PC-3 (cell line): ENCODE measurements at regions not wholly inside any gene's neighbourhood (a gene's known extent, or its start where the extent isn't known, plus 50 kb on each side); places are given as distances from the start of the nearest gene placed in this dataset.

Experiments
- ATAC-seq: fragments of 200-7000 bp; cut with Tn5 transposase; 2 replicates; pipeline ENCODE4 v1.9.1; 2020; ENCODE audit warnings: mild to moderate bottlenecking, moderate library complexity
- BruUV-seq: library from RNA; stranded (reverse); fragments of 400-500 nt; replicated peaks from 2 replicates; lab custom pipeline; 2021; lab: Mats Ljungman, UMichigan
- CTCF ChIA-PET: fragments of 300-600 bp; sonication (Branson Sonifier 250); formaldehyde crosslinking; loops from one replicate; lab custom pipeline; 2022; ENCODE audit warnings: antibody characterized with exemption; lab: Charles Lee
- POLR2A ChIA-PET: fragments of 300-600 bp; sonication (Branson Sonifier 250); formaldehyde crosslinking; loops from one replicate; lab custom pipeline; 2022; ENCODE audit warnings: antibody characterized with exemption; ENCODE audit not compliant: unreplicated experiment; lab: Charles Lee
- DNase-seq: peaks from one replicate; pipeline ENCODE4 v3.0.0-alpha.2; 2015
- H2AFZ ChIP-seq: fragments of 300-600 bp; sonication (generic); 2 replicates; pipeline ENCODE4 v1.6.0; 2016; ENCODE audit warnings: antibody characterized with exemption, low read length
- H3F3A ChIP-seq: fragments of 300-600 bp; sonication (generic); one replicate; pipeline ENCODE4 v1.6.0; 2017; ENCODE audit warnings: antibody characterized with exemption, low read length, control low read depth, mild to moderate bottlenecking; ENCODE audit not compliant: unreplicated experiment
- H3K27ac ChIP-seq: fragments of 300-600 bp; sonication (generic); 2 replicates; pipeline ENCODE4 v1.5.1; 2016; ENCODE audit warnings: mild to moderate bottlenecking, low read length
- H3K27me3 ChIP-seq: fragments of 300-600 bp; sonication (generic); 2 replicates; pipeline ENCODE4 v1.6.1; 2016; ENCODE audit warnings: low read length, mixed read lengths
- H3K36me3 ChIP-seq: fragments of 300-600 bp; sonication (generic); 2 replicates; pipeline ENCODE4 v1.6.1; 2016; ENCODE audit warnings: low read depth, mixed run types, low read length, mixed read lengths
- H3K4me1 ChIP-seq: fragments of 300-600 bp; sonication (generic); 2 replicates; pipeline ENCODE4 v1.5.1; 2016; ENCODE audit warnings: low read length; ENCODE audit not compliant: insufficient read depth
- H3K4me2 ChIP-seq: fragments of 300-600 bp; sonication (generic); 2 replicates; pipeline ENCODE4 v1.6.0; 2016; ENCODE audit warnings: low read length
- H3K4me3 ChIP-seq: fragments of 300-600 bp; sonication (generic); 2 replicates; pipeline ENCODE4 v1.5.1; 2016; ENCODE audit warnings: mild to moderate bottlenecking, low read length, mixed read lengths
- H3K79me2 ChIP-seq: fragments of 300-600 bp; sonication (generic); 2 replicates; pipeline ENCODE4 v1.6.1; 2017; ENCODE audit warnings: low read length, mixed read lengths
- H3K9ac ChIP-seq: fragments of 300-600 bp; sonication (generic); 2 replicates; pipeline ENCODE4 v1.6.0; 2016; ENCODE audit warnings: mild to moderate bottlenecking, low read length
- H3K9me2 ChIP-seq: fragments of 300-600 bp; sonication (generic); replicated peaks from 2 replicates; pipeline ENCODE4 v1.6.1; 2016; ENCODE audit warnings: mixed run types, low read length, mixed read lengths
- H3K9me3 ChIP-seq: fragments of 300-600 bp; sonication (generic); 2 replicates; pipeline ENCODE4 v1.6.1; 2016; ENCODE audit warnings: low read length, mixed read lengths
- H4K20me1 ChIP-seq: fragments of 300-600 bp; sonication (generic); 2 replicates; pipeline ENCODE4 v1.6.1; 2016; ENCODE audit warnings: low read length, mixed read lengths
- CTCF ChIP-seq: fragments of 300-600 bp; sonication (generic); conservative IDR thresholded peaks from 2 replicates; pipeline ENCODE4 v1.5.1; 2017; ENCODE audit warnings: antibody characterized with exemption, low read depth, mild to moderate bottlenecking, low read length
- EZH2 ChIP-seq: fragments of 300-600 bp; sonication (generic); IDR thresholded peaks from one replicate; pipeline ENCODE4 v1.6.1; 2017; ENCODE audit warnings: antibody characterized with exemption, mild to moderate bottlenecking, low read length; ENCODE audit not compliant: unreplicated experiment
- EZH2phosphoT487 ChIP-seq: fragments of 300-600 bp; sonication (generic); IDR thresholded peaks from 2 replicates; pipeline ENCODE4 v1.6.1; 2018; ENCODE audit warnings: mild to moderate bottlenecking, antibody characterized with exemption, low read length, borderline replicate concordance
- intact Hi-C: fragments of 100-400 bp; cut with micrococcal nuclease; formaldehyde crosslinking; loops from 2 replicates; pipeline ENCODE4 v1.9.0; 2023

GRCh38 chr3:45313743-45314403 lies 74.5 kb upstream of the LARS2 start:
- intact Hi-C loops: no loop called here
- Histone ChIP-seq H3K4me3 (no peak overlapping the region), H2AFZ (no peak overlapping the region), H3K79me2 (no peaks in the 10 kb centered on the region), H3K9me3 (no peaks in the 10 kb centered on the region), H3F3A (no peaks in the 10 kb centered on the region), H3K27ac (no peak overlapping the region), H3K4me1 (no peaks in the 10 kb centered on the region), H3K36me3 (no peaks in the 10 kb centered on the region), H4K20me1 (no peaks in the 10 kb centered on the region), H3K9ac (no peak overlapping the region), H3K27me3 (peaks cover 4% of the 10 kb centered on the region; the same call in 1 of the 2 replicates), H3K9me2 (no peaks in the 10 kb centered on the region), H3K4me2 (no peak overlapping the region)
- no TSS peak for BruUV-seq
- ATAC-seq (no peak), DNase-seq (no peak)
- POLR2A ChIA-PET: no interaction called here
- CTCF ChIA-PET: no interaction called here
- TF ChIP-seq EZH2phosphoT487: no peak
- TF ChIP-seq CTCF: no peak
- no peak for TF ChIP-seq EZH2

- H4K20me1 ChIP-seq: no peaks in the 10 kb centered on the region
- DNase-seq: no peak
- H3K4me3 ChIP-seq: no peak overlapping the region
- TF ChIP-seq CTCF: no peak
- TF ChIP-seq EZH2phosphoT487: no peak
- TF ChIP-seq EZH2: no peak
- H3F3A ChIP-seq: no peaks in the 10 kb centered on the region
- no peaks in the 10 kb centered on the region for H3K9me2 ChIP-seq
- ChIA-PET POLR2A (no interaction called here), CTCF (no interaction called here)
- H3K4me2 ChIP-seq: no peak overlapping the region
- peaks cover 4% of the 10 kb centered on the region; the same call in 1 of the 2 replicates for H3K27me3 ChIP-seq
- ATAC-seq: no peak
- H2AFZ ChIP-seq: no peak overlapping the region
- H3K4me1 ChIP-seq: no peaks in the 10 kb centered on the region
- no peak overlapping the region for H3K9ac ChIP-seq
- H3K9me3 ChIP-seq: no peaks in the 10 kb centered on the region
- H3K27ac ChIP-seq: no peak overlapping the region
- H3K36me3 ChIP-seq: no peaks in the 10 kb centered on the region
- no TSS peak for BruUV-seq
- intact Hi-C loops: no loop called here
- H3K79me2 ChIP-seq: no peaks in the 10 kb centered on the region
These were observed 70.7 kb upstream of the LARS2 start for GRCh38 chr3:45317710-45318109.

GRCh38 chr3:45318689-45319088 lies 69.7 kb upstream of the LARS2 start:
- no peak overlapping the region for H2AFZ ChIP-seq
- no peaks in the 10 kb centered on the region for H4K20me1 ChIP-seq
- H3K4me1 ChIP-seq: no peaks in the 10 kb centered on the region
- H3F3A ChIP-seq: no peaks in the 10 kb centered on the region
- intact Hi-C loops: no loop called here
- POLR2A ChIA-PET: no interaction called here
- no TSS peak for BruUV-seq
- no peaks in the 10 kb centered on the region for H3K9me3 ChIP-seq
- TF ChIP-seq EZH2: no peak
- no peak for TF ChIP-seq CTCF
- no peak for TF ChIP-seq EZH2phosphoT487
- no peaks in the 10 kb centered on the region for H3K36me3 ChIP-seq
- no peak overlapping the region for H3K4me2 ChIP-seq
- H3K27me3 ChIP-seq: peaks cover 4% of the 10 kb centered on the region; the same call in 1 of the 2 replicates
- H3K9ac ChIP-seq: no peak overlapping the region
- H3K4me3 ChIP-seq: no peak overlapping the region
- ATAC-seq: no peak
- no peak overlapping the region for H3K27ac ChIP-seq
- H3K79me2 ChIP-seq: no peaks in the 10 kb centered on the region
- no peak for DNase-seq
- H3K9me2 ChIP-seq: no peaks in the 10 kb centered on the region
- CTCF ChIA-PET: no interaction called here
